H9 (cell line): ENCODE measurements at regions not wholly inside any gene's neighbourhood (a gene's known extent, or its start where the extent isn't known, plus 50 kb on each side); places are given as distances from the start of the nearest gene placed in this dataset.

Experiments
- DNase-seq: peaks from one replicate; pipeline ENCODE4 v3.0.0-alpha.2; 2017
- H2AFZ ChIP-seq: one replicate; pipeline ENCODE4 v1.6.1; 2013; ENCODE audit warnings: mild to moderate bottlenecking, low read length, control low read depth, moderate library complexity
- H2AK5ac ChIP-seq: 2 replicates; pipeline ENCODE4 v1.6.1; 2013; ENCODE audit warnings: low read length, control low read depth, mixed read lengths; ENCODE audit not compliant: insufficient read length
- H2BK120ac ChIP-seq: one replicate; pipeline ENCODE4 v1.6.1; 2013; ENCODE audit warnings: low read depth, mild to moderate bottlenecking, low read length, control low read depth, inconsistent platforms; ENCODE audit not compliant: poor library complexity, severe bottlenecking
- H2BK12ac ChIP-seq: 2 replicates; pipeline ENCODE4 v1.6.1; 2013; ENCODE audit warnings: low read length, control low read depth, mixed read lengths, low read depth; ENCODE audit not compliant: insufficient read length
- H2BK15ac ChIP-seq: 2 replicates; pipeline ENCODE4 v1.6.1; 2013; ENCODE audit warnings: low read depth, low read length, control low read depth
- H2BK20ac ChIP-seq: one replicate; pipeline ENCODE4 v1.6.1; 2013; ENCODE audit warnings: low read depth, mild to moderate bottlenecking, low read length, control low read depth, inconsistent platforms; ENCODE audit not compliant: poor library complexity, severe bottlenecking
- H2BK5ac ChIP-seq: 2 replicates; pipeline ENCODE4 v1.6.1; 2013; ENCODE audit warnings: low read length, control low read depth, mixed read lengths; ENCODE audit not compliant: insufficient read length
- H3K14ac ChIP-seq: 2 replicates; pipeline ENCODE4 v1.6.1; 2013; ENCODE audit warnings: low read length, control low read depth; ENCODE audit not compliant: insufficient read depth
- H3K18ac ChIP-seq: 2 replicates; pipeline ENCODE4 v1.6.1; 2013; ENCODE audit warnings: low read depth, mild to moderate bottlenecking, mixed read lengths, low read length, control low read depth; ENCODE audit not compliant: insufficient read length
- H3K23ac ChIP-seq: 2 replicates; pipeline ENCODE4 v1.6.1; 2013; ENCODE audit warnings: low read length, control low read depth, mixed read lengths, low read depth; ENCODE audit not compliant: insufficient read length
- H3K23me2 ChIP-seq: 2 replicates; pipeline ENCODE4 v1.6.1; 2013; ENCODE audit warnings: low read depth, mild to moderate bottlenecking, mixed read lengths, low read length, control low read depth; ENCODE audit not compliant: insufficient read length, poor library complexity, severe bottlenecking
- H3K27ac ChIP-seq: 2 replicates; pipeline ENCODE4 v1.5.1; 2013; ENCODE audit warnings: low read length, control low read depth, mixed read lengths, low read depth; ENCODE audit not compliant: insufficient read length
- H3K27me3 ChIP-seq: 2 replicates; pipeline ENCODE4 v1.6.1; 2013; ENCODE audit warnings: low read length, control low read depth, inconsistent platforms; ENCODE audit not compliant: insufficient read depth
- H3K4ac ChIP-seq: 2 replicates; pipeline ENCODE4 v1.6.1; 2013; ENCODE audit warnings: low read depth, mild to moderate bottlenecking, control low read depth, inconsistent platforms, low read length, moderate library complexity
- H3K4me1 ChIP-seq: 2 replicates; pipeline ENCODE4 v1.6.1; 2013; ENCODE audit warnings: low read length, control low read depth, inconsistent platforms; ENCODE audit not compliant: insufficient read depth
- H3K4me2 ChIP-seq: 2 replicates; pipeline ENCODE4 v1.6.1; 2013; ENCODE audit warnings: low read length, control low read depth, mixed read lengths; ENCODE audit not compliant: insufficient read length, insufficient read depth
- H3K56ac ChIP-seq: 2 replicates; pipeline ENCODE4 v1.6.1; 2013; ENCODE audit warnings: low read depth, mild to moderate bottlenecking, mixed read lengths, low read length, control low read depth; ENCODE audit not compliant: insufficient read length
- H3K79me1 ChIP-seq: 2 replicates; pipeline ENCODE4 v1.6.1; 2013; ENCODE audit warnings: low read depth, mild to moderate bottlenecking, moderate library complexity, low read length, control low read depth, inconsistent platforms; ENCODE audit not compliant: insufficient read depth, poor library complexity, severe bottlenecking
- H3K79me2 ChIP-seq: 2 replicates; pipeline ENCODE4 v1.6.1; 2013; ENCODE audit warnings: low read length, control low read depth, inconsistent platforms; ENCODE audit not compliant: insufficient read depth
- H3K9ac ChIP-seq: 2 replicates; pipeline ENCODE4 v1.6.1; 2013; ENCODE audit warnings: low read length, control low read depth, mixed read lengths; ENCODE audit not compliant: insufficient read length; ENCODE audit errors: extremely low read depth
- H3K9me3 ChIP-seq: one replicate; pipeline ENCODE4 v1.6.1; 2013; ENCODE audit warnings: low read depth, low read length, inconsistent platforms; ENCODE audit not compliant: control insufficient read depth
- H3T11ph ChIP-seq: one replicate; pipeline ENCODE4 v1.6.1; 2013; ENCODE audit warnings: mild to moderate bottlenecking, low read length, control low read depth, inconsistent platforms
- H4K20me1 ChIP-seq: one replicate; pipeline ENCODE4 v1.6.1; 2013; ENCODE audit not compliant: control insufficient read depth, insufficient read length, insufficient read depth
- H4K5ac ChIP-seq: 2 replicates; pipeline ENCODE4 v1.6.1; 2013; ENCODE audit warnings: low read depth, mild to moderate bottlenecking, mixed read lengths, low read length, control low read depth; ENCODE audit not compliant: insufficient read length
- H4K8ac ChIP-seq: replicated peaks from 2 replicates; pipeline ENCODE4 v1.6.1; 2013; ENCODE audit warnings: low read length, control low read depth, mixed read lengths, low read depth; ENCODE audit not compliant: insufficient read length
- H4K91ac ChIP-seq: 2 replicates; pipeline ENCODE4 v1.6.1; 2013; ENCODE audit warnings: low read depth, mild to moderate bottlenecking, moderate library complexity, mixed read lengths, low read length, control low read depth; ENCODE audit not compliant: insufficient read length
- H3K27ac Mint-ChIP-seq, 3 experiments: 2 replicates in 2 of 3; 3 replicates in 1 of 3; pipeline ENCODE4 v1.8.0; 2020 to 2021; ENCODE audit warnings: mixed read lengths in 3 of 3, mild to moderate bottlenecking in 1 of 3, moderate library complexity in 1 of 3
- H3K27me3 Mint-ChIP-seq: 2 replicates; pipeline ENCODE4 v1.8.0; 2021; ENCODE audit warnings: low read depth, mild to moderate bottlenecking, moderate library complexity, mixed read lengths
- H3K36me3 Mint-ChIP-seq, 3 experiments: 2 replicates in 2 of 3; 3 replicates in 1 of 3; pipeline ENCODE4 v1.8.0; 2020 to 2021; ENCODE audit warnings: low read depth in 3 of 3, mixed read lengths in 3 of 3; ENCODE audit not compliant: insufficient read depth in 1 of 3
- H3K4me1 Mint-ChIP-seq, 2 experiments: 2 replicates each; pipeline ENCODE4 v1.8.0; 2020; ENCODE audit warnings: mixed read lengths in 2 of 2
- H3K4me3 Mint-ChIP-seq, 2 experiments: 2 replicates in 1 of 2; 3 replicates in 1 of 2; pipeline ENCODE4 v1.8.0; 2020 to 2021; ENCODE audit warnings: mild to moderate bottlenecking in 2 of 2, mixed read lengths in 2 of 2, moderate library complexity in 1 of 2
- H3K9me3 Mint-ChIP-seq, 2 experiments: 2 replicates in 1 of 2; 3 replicates in 1 of 2; pipeline ENCODE4 v1.8.0; 2020; ENCODE audit warnings: mild to moderate bottlenecking in 2 of 2, mixed read lengths in 2 of 2, moderate library complexity in 1 of 2
- WGBS: extraction: QIAGEN DNeasy Blood & Tissue Kit; methylation state at CpG from one replicate; pipeline ENCODE4 v1.1.7; 2013; ENCODE audit warnings: missing lambda C conversion rate, low lambda C conversion rate, mixed read lengths; ENCODE audit not compliant: insufficient read length; ENCODE audit errors: extremely low coverage; 5-methylcytosine and 5-hydroxymethylcytosine counted together
- TF ChIP-seq, protein P1 (sequence below): fragments of 200-600 bp; sonication (generic); conservative IDR thresholded peaks from 3 replicates; pipeline ENCODE4 v1.8.0; 2021; ENCODE audit warnings: antibody characterized with exemption, mild to moderate bottlenecking

DNA sequence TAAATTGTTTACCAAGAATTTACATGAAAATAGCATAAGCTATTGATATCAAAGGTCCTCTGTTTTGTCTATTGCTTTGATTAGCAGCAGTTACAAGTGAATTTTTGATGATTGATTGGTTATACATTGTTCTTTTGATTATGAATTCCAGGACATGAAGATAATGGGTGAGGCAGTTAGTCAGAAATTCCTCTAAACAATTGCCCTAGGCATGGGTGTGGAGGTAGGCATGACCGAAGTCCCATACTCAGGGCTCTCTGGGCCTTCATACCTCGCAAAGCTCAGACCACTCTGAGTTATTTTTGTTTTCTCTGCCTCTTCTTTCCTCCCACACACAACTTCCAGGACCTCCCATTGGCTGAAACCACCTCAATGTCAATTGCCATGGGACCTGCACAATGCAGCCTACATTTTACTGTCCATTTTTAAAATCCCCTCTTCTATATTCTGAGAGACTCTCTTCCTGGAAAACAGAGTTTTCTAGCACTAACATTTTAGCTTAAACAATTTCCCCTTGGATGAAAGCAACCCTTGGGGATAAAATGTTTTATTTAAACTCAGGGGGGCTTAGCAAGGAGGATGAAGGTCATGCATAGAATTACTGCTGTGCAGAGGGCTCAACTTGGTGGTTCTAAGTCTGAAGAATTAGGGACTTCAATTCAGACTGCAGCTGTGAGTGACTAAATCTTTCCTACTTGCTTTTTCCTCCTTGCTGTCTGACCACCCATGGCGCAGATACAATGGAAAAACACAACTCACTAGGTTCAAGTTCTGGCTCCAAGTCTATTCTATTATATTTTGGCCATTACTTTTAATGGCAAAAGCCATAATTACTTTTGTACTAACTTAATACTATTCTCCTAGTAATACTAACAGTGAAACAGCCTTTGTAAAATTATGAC, 594.8 kb downstream of the NTRK3 start:
- H4K8ac ChIP-seq, result no peak overlapping the region
- peaks cover 10 to 15% of the 10 kb centered on the region in 2 experiments for H3K9me3 Mint-ChIP-seq
- H3K4me3 Mint-ChIP-seq, result no peak overlapping the region
- H3K79me1 ChIP-seq, result no peaks in the 10 kb centered on the region
- H3K27ac Mint-ChIP-seq, result no peak overlapping the region
- no peak overlapping the region for H3K18ac ChIP-seq
- H3K27me3 ChIP-seq, result no peaks in the 10 kb centered on the region
- no peak overlapping the region for H2BK5ac ChIP-seq
- H3K23me2 ChIP-seq, result no peaks in the 10 kb centered on the region
- no peak overlapping the region for H2AFZ ChIP-seq
- H3K4me1 Mint-ChIP-seq, result no peaks in the 10 kb centered on the region; a peak in 1 of 4 replicates
- H2BK120ac ChIP-seq, result no peak overlapping the region
- no peak overlapping the region for H3K9ac ChIP-seq
- no peak overlapping the region for H2BK20ac ChIP-seq
- no peaks in the 10 kb centered on the region; the same call in 1 of the 2 replicates for H3K27me3 Mint-ChIP-seq
- no CpG with 5 or more reads among the region's 3 CpGs for WGBS
- no peak overlapping the region for H3K56ac ChIP-seq
- H3K4me1 ChIP-seq, result no peaks in the 10 kb centered on the region
- no peak overlapping the region for H3K14ac ChIP-seq
- H3K79me2 ChIP-seq, result no peaks in the 10 kb centered on the region
- H3K4me2 ChIP-seq, result no peak overlapping the region
- no peak overlapping the region for H3K4ac ChIP-seq
- H4K91ac ChIP-seq, result no peak overlapping the region
- no peak overlapping the region for H4K5ac ChIP-seq
- no peaks in the 10 kb centered on the region for H3K9me3 ChIP-seq
- no peak overlapping the region for H3T11ph ChIP-seq
- DNase-seq, result no peak
- peaks cover 0 to 6% (median 5%) of the 10 kb centered on the region in 3 experiments; a peak in 5 of 7 replicates for H3K36me3 Mint-ChIP-seq
- H4K20me1 ChIP-seq, result no peaks in the 10 kb centered on the region
- no peak overlapping the region for H3K27ac ChIP-seq
- H2BK15ac ChIP-seq, result no peak overlapping the region
- H2AK5ac ChIP-seq, result no peak overlapping the region
- no peak overlapping the region for H2BK12ac ChIP-seq
- TF ChIP-seq, protein P1, sequence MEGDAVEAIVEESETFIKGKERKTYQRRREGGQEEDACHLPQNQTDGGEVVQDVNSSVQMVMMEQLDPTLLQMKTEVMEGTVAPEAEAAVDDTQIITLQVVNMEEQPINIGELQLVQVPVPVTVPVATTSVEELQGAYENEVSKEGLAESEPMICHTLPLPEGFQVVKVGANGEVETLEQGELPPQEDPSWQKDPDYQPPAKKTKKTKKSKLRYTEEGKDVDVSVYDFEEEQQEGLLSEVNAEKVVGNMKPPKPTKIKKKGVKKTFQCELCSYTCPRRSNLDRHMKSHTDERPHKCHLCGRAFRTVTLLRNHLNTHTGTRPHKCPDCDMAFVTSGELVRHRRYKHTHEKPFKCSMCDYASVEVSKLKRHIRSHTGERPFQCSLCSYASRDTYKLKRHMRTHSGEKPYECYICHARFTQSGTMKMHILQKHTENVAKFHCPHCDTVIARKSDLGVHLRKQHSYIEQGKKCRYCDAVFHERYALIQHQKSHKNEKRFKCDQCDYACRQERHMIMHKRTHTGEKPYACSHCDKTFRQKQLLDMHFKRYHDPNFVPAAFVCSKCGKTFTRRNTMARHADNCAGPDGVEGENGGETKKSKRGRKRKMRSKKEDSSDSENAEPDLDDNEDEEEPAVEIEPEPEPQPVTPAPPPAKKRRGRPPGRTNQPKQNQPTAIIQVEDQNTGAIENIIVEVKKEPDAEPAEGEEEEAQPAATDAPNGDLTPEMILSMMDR, result no peak
- no peak overlapping the region for H3K23ac ChIP-seq
